CD14-positive monocyte (primary cell): ENCODE measurements at regions not wholly inside any gene's neighbourhood (a gene's known extent, or its start where the extent isn't known, plus 50 kb on each side); places are given as distances from the start of the nearest gene placed in this dataset.

ENCODE experiments used
- DNase-seq, 3 donors: peaks; one replicate each; pipeline ENCODE4 v3.0.0-alpha.2; 2011 to 2022
- H2AFZ ChIP-seq: 2 replicates; pipeline ENCODE4 v1.6.0; 2012; ENCODE audit warnings: mild to moderate bottlenecking, low read depth, low read length, inconsistent platforms; ENCODE audit not compliant: insufficient read depth, poor library complexity, severe bottlenecking
- H3K27ac ChIP-seq, 2 donors: 1 replicate in 1 of 2; 2 replicates in 1 of 2; pipeline ENCODE4 v1.5.1; 2012 to 2013; ENCODE audit warnings: low read length in 2 of 2, control low read depth in 1 of 2, inconsistent platforms in 1 of 2, low read depth in 1 of 2, mild to moderate bottlenecking in 1 of 2
- H3K27me3 ChIP-seq, 2 donors: one replicate each; pipeline versions ENCODE4 v1.6.0 to v1.6.1; 2011 to 2013; ENCODE audit warnings: low read length in 2 of 2; ENCODE audit not compliant: control insufficient read depth in 2 of 2, insufficient read depth in 2 of 2
- H3K36me3 ChIP-seq, 2 donors: replicated peaks in 1 of 2; 1 replicate in 1 of 2; 2 replicates in 1 of 2; pipeline versions ENCODE4 v1.5.1 to v1.6.1; 2012 to 2013; ENCODE audit warnings: low read length in 2 of 2, control low read depth in 1 of 2, inconsistent platforms in 1 of 2, mild to moderate bottlenecking in 1 of 2; ENCODE audit not compliant: insufficient read depth in 2 of 2, control insufficient read depth in 1 of 2
- H3K4me1 ChIP-seq, 2 donors: 1 replicate in 1 of 2; 2 replicates in 1 of 2; pipeline versions ENCODE4 v1.5.1 to v1.6.1; 2012 to 2013; ENCODE audit warnings: low read length in 2 of 2, control low read depth in 1 of 2, inconsistent platforms in 1 of 2, mild to moderate bottlenecking in 1 of 2, moderate library complexity in 1 of 2; ENCODE audit not compliant: insufficient read depth in 2 of 2, control insufficient read depth in 1 of 2
- H3K4me2 ChIP-seq: replicated peaks from 2 replicates; pipeline ENCODE3; 2012; ENCODE audit warnings: low read length, moderate library complexity, mild to moderate bottlenecking; ENCODE audit not compliant: poor library complexity, severe bottlenecking; ENCODE audit errors: extremely low read depth
- H3K4me3 ChIP-seq, 3 experiments: fragments of 200-600 bp in 1 of 3; sonication (generic) in 1 of 3; replicated peaks in 1 of 3; 1 replicate in 2 of 3; 2 replicates in 1 of 3; pipeline ENCODE4 v1.5.1; 2011 to 2013; ENCODE audit warnings: low read length in 3 of 3, mild to moderate bottlenecking in 3 of 3, control low read depth in 2 of 3, low read depth in 2 of 3, inconsistent platforms in 1 of 3, moderate library complexity in 1 of 3
- H3K79me2 ChIP-seq: 2 replicates; pipeline ENCODE4 v1.6.0; 2012; ENCODE audit warnings: mild to moderate bottlenecking, control low read depth, inconsistent platforms, low read length, moderate library complexity; ENCODE audit not compliant: insufficient read depth
- H3K9ac ChIP-seq: 2 replicates; pipeline ENCODE4 v1.6.0; 2017; ENCODE audit warnings: low read length, mild to moderate bottlenecking; ENCODE audit not compliant: insufficient read depth, poor library complexity, severe bottlenecking
- H3K9me3 ChIP-seq, 2 donors: replicated peaks in 1 of 2; 1 replicate in 1 of 2; 2 replicates in 1 of 2; pipeline versions ENCODE4 v1.5.1 to v1.6.1; 2012 to 2013; ENCODE audit warnings: low read length in 2 of 2, control low read depth in 1 of 2; ENCODE audit not compliant: control insufficient read depth in 1 of 2, insufficient read depth in 1 of 2
- H4K20me1 ChIP-seq: 2 replicates; pipeline ENCODE4 v1.6.0; 2012; ENCODE audit warnings: mild to moderate bottlenecking, low read length, control low read depth, moderate library complexity; ENCODE audit not compliant: insufficient read depth
- H3K27ac Mint-ChIP-seq, 7 donors: one replicate each; pipeline ENCODE4 v1.8.0; 2020; ENCODE audit warnings: mild to moderate bottlenecking in 7 of 7, mixed read lengths in 7 of 7, moderate library complexity in 6 of 7, inconsistent platforms in 2 of 7
- H3K27me3 Mint-ChIP-seq, 3 donors: one replicate each; pipeline ENCODE4 v1.8.0; 2021 to 2022; ENCODE audit warnings: low read depth in 3 of 3, mild to moderate bottlenecking in 3 of 3, mixed read lengths in 3 of 3, moderate library complexity in 3 of 3, inconsistent platforms in 1 of 3
- H3K36me3 Mint-ChIP-seq, 2 donors: one replicate each; pipeline ENCODE4 v1.8.0; 2020; ENCODE audit warnings: mixed read lengths in 2 of 2, inconsistent platforms in 1 of 2, mild to moderate bottlenecking in 1 of 2
- H3K4me1 Mint-ChIP-seq: one replicate; pipeline ENCODE4 v1.8.0; 2020; ENCODE audit warnings: mild to moderate bottlenecking, mixed read lengths
- H3K4me3 Mint-ChIP-seq, 2 donors: one replicate each; pipeline ENCODE4 v1.8.0; 2020; ENCODE audit warnings: mild to moderate bottlenecking in 2 of 2, mixed read lengths in 2 of 2, moderate library complexity in 1 of 2
- H3K9me3 Mint-ChIP-seq, 7 donors: one replicate each; pipeline ENCODE4 v1.8.0; 2020 to 2022; ENCODE audit warnings: mixed read lengths in 7 of 7, mild to moderate bottlenecking in 6 of 7, moderate library complexity in 6 of 7, inconsistent platforms in 2 of 7
- WGBS: methylation state at CpG from one replicate; pipeline ENCODE4 v1.1.5; 2013; ENCODE audit warnings: missing lambda C conversion rate; ENCODE audit not compliant: insufficient coverage; 5-methylcytosine and 5-hydroxymethylcytosine counted together
- intact Hi-C, 2 donors: fragments of 100-400 bp; cut with micrococcal nuclease; formaldehyde crosslinking; loops; one replicate each; pipeline versions ENCODE4 v1.15.0 to v1.15.1; 2023
- TF ChIP-seq, protein P1 (sequence below): fragments of 200-600 bp; IDR thresholded peaks from one replicate; pipeline ENCODE4 v1.8.0; 2022; ENCODE audit warnings: antibody characterized with exemption, mild to moderate bottlenecking

DNA sequence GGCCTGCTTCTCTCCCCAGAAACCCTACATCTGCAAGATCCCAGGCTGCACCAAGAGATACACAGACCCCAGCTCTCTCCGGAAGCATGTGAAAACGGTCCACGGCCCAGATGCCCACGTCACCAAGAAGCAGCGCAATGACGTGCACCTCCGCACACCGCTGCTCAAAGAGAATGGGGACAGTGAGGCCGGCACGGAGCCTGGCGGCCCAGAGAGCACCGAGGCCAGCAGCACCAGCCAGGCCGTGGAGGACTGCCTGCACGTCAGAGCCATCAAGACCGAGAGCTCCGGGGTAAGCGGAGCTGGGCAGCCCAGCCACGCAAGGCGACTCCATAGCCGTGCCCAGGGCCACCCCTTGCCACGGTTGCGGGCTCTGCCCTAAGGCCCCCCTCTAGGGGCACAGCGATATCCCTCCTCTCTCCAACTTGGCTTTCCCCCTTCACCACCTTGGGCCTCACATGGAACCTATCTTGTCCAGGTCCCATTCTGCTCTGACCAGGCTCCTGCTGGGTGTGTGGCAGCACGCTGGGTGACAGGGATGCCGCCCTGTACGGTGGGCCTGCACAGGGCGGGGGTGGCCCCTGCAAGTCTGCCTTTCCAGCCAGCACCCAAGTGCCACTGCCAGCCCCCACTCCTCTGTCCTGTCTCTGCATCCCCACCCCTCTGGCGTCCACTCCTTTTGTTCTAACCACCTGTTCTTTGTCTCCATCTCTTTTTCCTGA lies 248.9 kb downstream of the GLI2 start:
- H3K27ac Mint-ChIP-seq = no peak overlapping the region
- no peak overlapping the region for H3K4me3 Mint-ChIP-seq

DNA sequence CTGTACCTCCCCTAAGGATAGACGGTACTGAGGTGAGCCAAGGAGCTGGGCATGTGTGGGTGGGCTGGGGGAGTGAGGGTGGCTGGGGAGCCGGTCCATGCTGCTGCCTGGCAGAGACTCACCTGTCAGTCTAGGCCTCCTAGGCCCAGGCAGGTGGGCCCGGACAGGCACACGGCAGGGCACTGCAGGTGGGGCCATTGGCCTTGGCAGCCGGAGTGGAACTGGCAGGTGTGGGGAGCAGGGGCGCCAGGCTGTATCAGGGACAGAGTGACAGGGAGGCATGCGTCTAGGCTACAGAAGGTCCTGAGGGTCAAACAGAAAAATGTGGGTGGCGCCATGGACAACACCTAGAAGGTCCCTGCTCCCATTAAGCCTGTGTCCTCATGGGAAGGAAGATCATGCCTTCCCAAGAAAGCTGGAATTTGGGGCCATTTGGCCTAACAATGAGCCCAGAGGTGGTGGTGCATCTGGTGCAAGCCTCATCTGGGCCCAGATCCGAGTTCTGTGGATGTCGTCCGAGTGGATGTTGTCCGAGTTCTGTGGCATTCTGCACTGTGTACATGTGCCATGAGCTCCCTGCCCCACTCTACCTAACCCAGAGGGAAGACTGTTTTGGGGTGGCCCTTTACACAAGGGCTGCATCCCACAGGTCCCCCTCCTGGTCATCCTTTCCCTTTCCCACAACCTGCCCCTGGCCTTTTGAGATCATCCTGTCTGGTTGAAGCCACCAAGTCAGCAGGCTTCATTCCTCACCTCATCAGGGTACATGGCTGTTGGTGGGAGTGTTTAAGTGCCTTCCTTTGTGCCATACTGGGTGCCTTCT lies 249.7 kb downstream of the GLI2 start:
- DNase-seq = no peak
- WGBS = 97% methylated on average over 10 of the region's 12 CpGs

More for the DNA sequence above, 248.9 kb downstream of the GLI2 start:
- no peaks in the 10 kb centered on the region for H3K36me3 Mint-ChIP-seq
- Histone ChIP-seq H3K27ac (no peak overlapping the region), H3K4me2 (no peak overlapping the region), H3K9me3 (peaks cover 0 to 8% of the 10 kb centered on the region in 2 donors), H2AFZ (no peak overlapping the region), H3K79me2 (no peaks in the 10 kb centered on the region), H3K27me3 (no peaks in the 10 kb centered on the region), H4K20me1 (no peaks in the 10 kb centered on the region), H3K4me3 (no peak overlapping the region), H3K9ac (no peak overlapping the region), H3K4me1 (no peaks in the 10 kb centered on the region), H3K36me3 (no peaks in the 10 kb centered on the region)
- DNase-seq = no peak
- TF ChIP-seq, protein P1, sequence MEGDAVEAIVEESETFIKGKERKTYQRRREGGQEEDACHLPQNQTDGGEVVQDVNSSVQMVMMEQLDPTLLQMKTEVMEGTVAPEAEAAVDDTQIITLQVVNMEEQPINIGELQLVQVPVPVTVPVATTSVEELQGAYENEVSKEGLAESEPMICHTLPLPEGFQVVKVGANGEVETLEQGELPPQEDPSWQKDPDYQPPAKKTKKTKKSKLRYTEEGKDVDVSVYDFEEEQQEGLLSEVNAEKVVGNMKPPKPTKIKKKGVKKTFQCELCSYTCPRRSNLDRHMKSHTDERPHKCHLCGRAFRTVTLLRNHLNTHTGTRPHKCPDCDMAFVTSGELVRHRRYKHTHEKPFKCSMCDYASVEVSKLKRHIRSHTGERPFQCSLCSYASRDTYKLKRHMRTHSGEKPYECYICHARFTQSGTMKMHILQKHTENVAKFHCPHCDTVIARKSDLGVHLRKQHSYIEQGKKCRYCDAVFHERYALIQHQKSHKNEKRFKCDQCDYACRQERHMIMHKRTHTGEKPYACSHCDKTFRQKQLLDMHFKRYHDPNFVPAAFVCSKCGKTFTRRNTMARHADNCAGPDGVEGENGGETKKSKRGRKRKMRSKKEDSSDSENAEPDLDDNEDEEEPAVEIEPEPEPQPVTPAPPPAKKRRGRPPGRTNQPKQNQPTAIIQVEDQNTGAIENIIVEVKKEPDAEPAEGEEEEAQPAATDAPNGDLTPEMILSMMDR = no peak
- peaks cover 0 to 2% (median 0%) of the 10 kb centered on the region in 3 donors for H3K27me3 Mint-ChIP-seq
- peaks cover 0 to 11% (median 6%) of the 10 kb centered on the region in 7 donors for H3K9me3 Mint-ChIP-seq
- WGBS = 93% methylated on average over 26 of the region's 28 CpGs
- no peaks in the 10 kb centered on the region for H3K4me1 Mint-ChIP-seq
- intact Hi-C loops = no loop called here

More for the DNA sequence above, 249.7 kb downstream of the GLI2 start:
- TF ChIP-seq, protein P1 = no peak
- Histone ChIP-seq H3K4me3 (no peak overlapping the region), H3K27me3 (no peaks in the 10 kb centered on the region), H2AFZ (no peak overlapping the region), H3K36me3 (no peaks in the 10 kb centered on the region), H3K4me2 (no peak overlapping the region), H3K79me2 (no peaks in the 10 kb centered on the region), H3K9me3 (peaks cover 0 to 15% of the 10 kb centered on the region in 2 donors), H3K9ac (no peak overlapping the region), H3K27ac (no peak overlapping the region), H3K4me1 (no peaks in the 10 kb centered on the region), H4K20me1 (no peaks in the 10 kb centered on the region)
- H3K4me1 Mint-ChIP-seq = no peaks in the 10 kb centered on the region
- H3K36me3 Mint-ChIP-seq = no peaks in the 10 kb centered on the region
- no peak overlapping the region for H3K27ac Mint-ChIP-seq
- intact Hi-C loops = no loop called here
- H3K27me3 Mint-ChIP-seq = peaks cover 0 to 2% (median 0%) of the 10 kb centered on the region in 3 donors
- no peak overlapping the region for H3K4me3 Mint-ChIP-seq
- H3K9me3 Mint-ChIP-seq = peaks cover 2 to 16% (median 7%) of the 10 kb centered on the region in 7 donors
